Superior temporal gyrus (tissue), 1 donor: ENCODE measurements at regions not wholly inside any gene's neighbourhood (a gene's known extent, or its start where the extent isn't known, plus 50 kb on each side); places are given as distances from the start of the nearest gene placed in this dataset.

ENCODE experiments used
- DNase-seq: peaks from one replicate; pipeline ENCODE4 v3.0.0-alpha.2; 2016; ENCODE audit errors: extremely low spot score

- no peak for DNase-seq
Observed at GRCh38 chr10:131669838-131670237, 231.0 kb upstream of the PPP2R2D start.

GRCh38 chr10:131670341-131670740, 230.5 kb upstream of the PPP2R2D start:
- DNase-seq, result no peak

- DNase-seq, result no peak
Observed at GRCh38 chr10:131673396-131673795, 227.4 kb upstream of the PPP2R2D start.

GRCh38 chr10:131674130-131674529, 226.7 kb upstream of the PPP2R2D start:
- DNase-seq, result no peak

- no peak for DNase-seq
Observed at GRCh38 chr10:131675104-131675503, 225.7 kb upstream of the PPP2R2D start.

- DNase-seq, result no peak
Observed at GRCh38 chr10:131676046-131676799, 224.6 kb upstream of the PPP2R2D start.

GRCh38 chr10:131676800-131677421, 223.9 kb upstream of the PPP2R2D start:
- DNase-seq, result no peak

- DNase-seq, result no peak
Observed at GRCh38 chr10:131677671-131678070, 223.1 kb upstream of the PPP2R2D start.

GRCh38 chr10:131678171-131678570, 222.6 kb upstream of the PPP2R2D start:
- no peak for DNase-seq

GRCh38 chr10:131678613-131679012, 222.2 kb upstream of the PPP2R2D start:
- DNase-seq, result no peak

GRCh38 chr10:131679926-131680325, 220.9 kb upstream of the PPP2R2D start:
- no peak for DNase-seq

GRCh38 chr10:131681122-131681521, 219.7 kb upstream of the PPP2R2D start:
- DNase-seq, result no peak

GRCh38 chr10:131681656-131682055, 219.2 kb upstream of the PPP2R2D start:
- DNase-seq, result no peak

- no peak for DNase-seq
Observed at GRCh38 chr10:131682271-131682962, 218.4 kb upstream of the PPP2R2D start.

GRCh38 chr10:131683281-131683861, 217.4 kb upstream of the PPP2R2D start:
- no peak for DNase-seq

GRCh38 chr10:131683941-131684340, 216.9 kb upstream of the PPP2R2D start:
- DNase-seq, result no peak

GRCh38 chr10:131685007-131685406, 215.8 kb upstream of the PPP2R2D start:
- no peak for DNase-seq

GRCh38 chr10:131685576-131685975, 215.2 kb upstream of the PPP2R2D start:
- no peak for DNase-seq

GRCh38 chr10:131686781-131687420, 213.9 kb upstream of the PPP2R2D start:
- DNase-seq, result no peak

GRCh38 chr10:131688304-131688703, 212.5 kb upstream of the PPP2R2D start:
- DNase-seq, result no peak

- DNase-seq, result no peak
Observed at GRCh38 chr10:131689016-131689415, 211.8 kb upstream of the PPP2R2D start.

- DNase-seq, result no peak
Observed at GRCh38 chr10:131689486-131689885, 211.3 kb upstream of the PPP2R2D start.
